GM12878 (cell line): ENCODE measurements at regions not wholly inside any gene's neighbourhood (a gene's known extent, or its start where the extent isn't known, plus 50 kb on each side); places are given as distances from the start of the nearest gene placed in this dataset.

Experiments
- ATAC-seq: fragments of 200-7000 bp; cut with Tn5 transposase; 3 replicates; pipeline ENCODE4 v1.9.1; 2020; ENCODE audit warnings: mild to moderate bottlenecking, moderate library complexity
- BruUV-seq: library from RNA; stranded (reverse); fragments of 400-500 nt; replicated peaks from 2 replicates; lab custom pipeline; 2021; lab: Mats Ljungman, UMichigan
- CTCF ChIA-PET: fragments of 300-600 bp; sonication (Branson Sonifier 250); formaldehyde crosslinking; extraction: SDS; loops from one replicate; lab custom pipeline; 2021; ENCODE audit warnings: inconsistent platforms; lab: Yijun Ruan, JAX
- POLR2A ChIA-PET: fragments of 350-600 bp; formaldehyde crosslinking; extraction: SDS; loops from one replicate; lab custom pipeline; 2021; ENCODE audit warnings: inconsistent platforms; lab: Charles Lee
- RAD21 ChIA-PET: fragments of 300-600 bp; sonication (Branson Sonifier 250); formaldehyde crosslinking; loops from one replicate; lab custom pipeline; 2023; ENCODE audit warnings: antibody characterized with exemption; ENCODE audit not compliant: unreplicated experiment; lab: Charles Lee
- SMC1A ChIA-PET: fragments of 300-600 bp; sonication (Branson Sonifier 250); formaldehyde crosslinking; loops from one replicate; lab custom pipeline; 2023; ENCODE audit not compliant: unreplicated experiment, uncharacterized antibody; lab: Charles Lee
- DNase-seq: peaks from one replicate; pipeline ENCODE4 v3.0.0-alpha.2; 2011; ENCODE audit warnings: low read depth, low spot score
- FAIRE-seq: peaks from 3 replicates; lab custom pipeline; 2011; peaks lifted over from hg19 to GRCh38; lab: Jason Lieb, UNC
- H2AFZ ChIP-seq: 2 replicates; pipeline ENCODE4 v1.6.0; 2011; ENCODE audit warnings: low read depth, low read length, control low read depth; ENCODE audit not compliant: control insufficient read depth
- H3K27ac ChIP-seq: 2 replicates; pipeline ENCODE4 v1.5.1; 2011; ENCODE audit warnings: control low read depth; ENCODE audit not compliant: control insufficient read depth, insufficient read depth
- H3K27me3 ChIP-seq, 2 experiments: replicated peaks in 1 of 2; 2 replicates each; pipeline versions ENCODE4 v1.6.0 to v1.6.1; 2011; ENCODE audit warnings: low read length in 1 of 2; ENCODE audit not compliant: control insufficient read depth in 2 of 2, insufficient read depth in 2 of 2
- H3K36me3 ChIP-seq, 2 experiments: 2 replicates each; pipeline ENCODE4 v1.5.1; 2011; ENCODE audit warnings: low read length in 1 of 2; ENCODE audit not compliant: control insufficient read depth in 2 of 2, insufficient read depth in 2 of 2
- H3K4me1 ChIP-seq: 2 replicates; pipeline ENCODE4 v1.6.1; 2011; ENCODE audit warnings: mild to moderate bottlenecking, low read length, moderate library complexity, mixed read lengths; ENCODE audit not compliant: control insufficient read depth, insufficient read depth
- H3K4me2 ChIP-seq: 2 replicates; pipeline ENCODE4 v1.6.0; 2011; ENCODE audit warnings: control low read depth; ENCODE audit not compliant: control insufficient read depth, insufficient read depth
- H3K4me3 ChIP-seq: fragments of 200-600 bp; sonication (generic); 2 replicates; pipeline ENCODE4 v1.5.1; 2016
- H3K79me2 ChIP-seq: 2 replicates; pipeline ENCODE4 v1.6.0; 2011; ENCODE audit warnings: low read length; ENCODE audit not compliant: control insufficient read depth, insufficient read depth
- H3K9ac ChIP-seq: 2 replicates; pipeline ENCODE4 v1.8.0; 2011; ENCODE audit warnings: low read length, control low read depth, mixed read lengths; ENCODE audit not compliant: control insufficient read depth, insufficient read depth
- H3K9me3 ChIP-seq: replicated peaks from 3 replicates; pipeline ENCODE4 v1.5.1; 2011; ENCODE audit warnings: mild to moderate bottlenecking, low read length; ENCODE audit not compliant: control insufficient read depth, insufficient read depth
- H4K20me1 ChIP-seq: 2 replicates; pipeline ENCODE4 v1.6.0; 2011; ENCODE audit not compliant: control insufficient read depth, insufficient read depth
- BCL11A ChIP-seq: IDR thresholded peaks from 2 replicates; pipeline ENCODE4 v1.6.1; 2011; ENCODE audit warnings: low read depth, low read length
- E2F4 ChIP-seq: IDR thresholded peaks from 2 replicates; pipeline ENCODE4 v1.6.1; 2012; ENCODE audit warnings: low read depth, low read length, improper control_type of control experiment
- ESRRA ChIP-seq: IDR thresholded peaks from 2 replicates; pipeline ENCODE4 v1.6.1; 2012; ENCODE audit warnings: mild to moderate bottlenecking, low read length, improper control_type of control experiment
- KDM1A ChIP-seq: fragments of 200-600 bp; sonication (generic); IDR thresholded peaks from 2 replicates; pipeline ENCODE4 v1.6.1; 2016; ENCODE audit warnings: borderline replicate concordance
- LARP7 ChIP-seq: fragments of 450-650 bp; IDR thresholded peaks from 2 replicates; pipeline ENCODE4 v1.6.1; 2017; ENCODE audit warnings: mild to moderate bottlenecking
- POLR2A ChIP-seq: IDR thresholded peaks from 2 replicates; pipeline ENCODE4 v1.6.1; 2011; ENCODE audit warnings: low read depth, mild to moderate bottlenecking, low read length
- SMAD5 ChIP-seq: IDR thresholded peaks from 2 replicates; pipeline ENCODE4 v1.6.1; 2016; ENCODE audit warnings: antibody characterized with exemption, low read depth
- SREBF1 ChIP-seq: IDR thresholded peaks from 2 replicates; pipeline ENCODE4 v1.6.1; 2012; ENCODE audit warnings: mild to moderate bottlenecking, low read length
- SREBF2 ChIP-seq: IDR thresholded peaks from 2 replicates; pipeline ENCODE4 v1.6.1; 2012; ENCODE audit warnings: mild to moderate bottlenecking, low read length
- STAT3 ChIP-seq: IDR thresholded peaks from 2 replicates; pipeline ENCODE4 v1.6.1; 2011; ENCODE audit warnings: low read depth, low read length, improper control_type of control experiment
- TARDBP ChIP-seq: IDR thresholded peaks from 2 replicates; pipeline ENCODE4 v1.6.1; 2016; ENCODE audit warnings: borderline replicate concordance
- ZBTB4 ChIP-seq: fragments of 450-650 bp; formaldehyde crosslinking; IDR thresholded peaks from 2 replicates; pipeline ENCODE4 v1.4.0; 2022; ENCODE audit warnings: mild to moderate bottlenecking, moderate library complexity
- ZNF24 ChIP-seq: fragments of 450-650 bp; IDR thresholded peaks from 2 replicates; pipeline ENCODE4 v1.6.1; 2017; ENCODE audit warnings: antibody characterized with exemption, mild to moderate bottlenecking
- WGBS: methylation state at CpG from one replicate; pipeline ENCODE4 v1.1.6; 2016; ENCODE audit warnings: low lambda C conversion rate; ENCODE audit not compliant: insufficient replicate concordance, insufficient coverage; ENCODE audit errors: missing lambda C conversion rate; 5-methylcytosine and 5-hydroxymethylcytosine counted together
- in situ Hi-C: fragments of 300-500 bp; cut with MboI; formaldehyde crosslinking; loops from 9 replicates; pipeline ENCODE4 v1.14.3; 2018; ENCODE audit warnings: mixed read lengths
- intact Hi-C: fragments of 100-400 bp; cut with micrococcal nuclease; formaldehyde crosslinking; loops from one replicate; pipeline ENCODE4 v1.14.2; 2022; ENCODE audit not compliant: unreplicated experiment

- no peaks in the 10 kb centered on the region for H3K9me3 ChIP-seq
- no peaks in the 10 kb centered on the region for H3K79me2 ChIP-seq
- intact Hi-C loops: no loop called here
- TF ChIP-seq SMAD5 (no peak), ZNF24 (no peak), SREBF1 (no peak), E2F4 (no peak), KDM1A (no peak), TARDBP (no peak), STAT3 (no peak)
- DNase-seq: no peak
- H3K27ac ChIP-seq: no peak overlapping the region
- RAD21 ChIA-PET: no interaction called here
- H3K27me3 ChIP-seq: no peaks in the 10 kb centered on the region
- in situ Hi-C loops: no loop called here
- H3K4me2 ChIP-seq: no peak overlapping the region
- no peak overlapping the region for H3K4me3 ChIP-seq
- H3K9ac ChIP-seq: no peak overlapping the region
- CTCF ChIA-PET: interaction anchor here (1.2 kb wide), 1 partner anchor 37 kb away, joined by 3 read pairs; no protein-coding TSS in a partner anchor
- no peaks in the 10 kb centered on the region for H4K20me1 ChIP-seq
- WGBS: 0% methylated on average over 1 of the region's 1 CpG
- BruUV-seq: no TSS peak
- POLR2A ChIA-PET: no interaction called here
- SMC1A ChIA-PET: no interaction called here
- H3K36me3 ChIP-seq: no peaks in the 10 kb centered on the region
- no peak overlapping the region for H2AFZ ChIP-seq
- no peak for FAIRE-seq
- ATAC-seq: no peak
- H3K4me1 ChIP-seq: no peaks in the 10 kb centered on the region
These were observed 198.9 kb upstream of the RND3 start for GRCh38 chr2:150686391-150686790.

GRCh38 chr2:150681120-150681804, 193.8 kb upstream of the RND3 start:
- Histone ChIP-seq H3K79me2 (no peaks in the 10 kb centered on the region), H3K27ac (no peak overlapping the region), H2AFZ (no peak overlapping the region), H4K20me1 (no peaks in the 10 kb centered on the region), H3K36me3 (no peaks in the 10 kb centered on the region), H3K27me3 (no peaks in the 10 kb centered on the region), H3K4me3 (no peak overlapping the region), H3K9ac (no peak overlapping the region), H3K4me1 (no peaks in the 10 kb centered on the region), H3K4me2 (no peak overlapping the region), H3K9me3 (no peaks in the 10 kb centered on the region)
- 0% methylated on average over 2 of the region's 2 CpGs for WGBS
- no TSS peak for BruUV-seq
- CTCF ChIA-PET: interaction anchor here (0.8 to 1.6 kb wide), 2 partner anchors 80 to 96 kb away, joined by 3 to 5 read pairs; no protein-coding TSS in a partner anchor
- no peak for DNase-seq
- SMC1A ChIA-PET: interaction anchor here (0.9 to 1.5 kb wide), 4 partner anchors 21 to 80 kb away, joined by 3 read pairs; no protein-coding TSS in a partner anchor
- POLR2A ChIA-PET: no interaction called here
- in situ Hi-C loops: no loop called here
- FAIRE-seq: no peak
- ATAC-seq: peak; percentile 44; the same call in 2 of the 3 replicates
- RAD21 ChIA-PET: no interaction called here
- TF ChIP-seq POLR2A: no peak
- no peak for TF ChIP-seq BCL11A
- no peak for TF ChIP-seq ESRRA
- TF ChIP-seq ZBTB4 (CRISPR knock-in tag): no peak
- no peak for TF ChIP-seq SREBF2
- no peak for TF ChIP-seq LARP7
- intact Hi-C loops: no loop called here
